G401.6 (cell line): ENCODE measurements at regions not wholly inside any gene's neighbourhood (a gene's known extent, or its start where the extent isn't known, plus 50 kb on each side); places are given as distances from the start of the nearest gene placed in this dataset.

Source experiments
- FAIRE-seq: peaks from 2 replicates; lab custom pipeline; 2012; peaks lifted over from hg19 to GRCh38; lab: Jason Lieb, UNC

DNA sequence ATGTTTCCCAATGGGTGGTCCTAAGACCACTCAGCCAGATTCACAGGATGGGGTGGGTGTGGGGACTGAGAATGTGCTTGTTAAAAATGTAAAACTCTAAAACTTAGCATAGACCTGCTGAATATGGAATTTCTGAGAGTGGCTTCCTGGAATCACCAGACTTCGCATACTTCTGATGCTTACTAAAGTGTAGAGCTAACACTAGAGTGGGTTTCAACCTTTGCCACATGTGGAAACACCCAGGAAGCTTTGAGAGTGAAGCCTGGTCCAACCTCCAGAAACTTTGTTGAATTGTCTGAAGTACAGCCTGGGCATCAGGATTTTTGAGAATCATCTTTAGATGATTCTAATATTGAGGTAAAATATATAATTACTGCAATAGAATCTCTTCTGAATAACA, 167.8 kb upstream of the EDNRA start:
- FAIRE-seq = no peak

DNA sequence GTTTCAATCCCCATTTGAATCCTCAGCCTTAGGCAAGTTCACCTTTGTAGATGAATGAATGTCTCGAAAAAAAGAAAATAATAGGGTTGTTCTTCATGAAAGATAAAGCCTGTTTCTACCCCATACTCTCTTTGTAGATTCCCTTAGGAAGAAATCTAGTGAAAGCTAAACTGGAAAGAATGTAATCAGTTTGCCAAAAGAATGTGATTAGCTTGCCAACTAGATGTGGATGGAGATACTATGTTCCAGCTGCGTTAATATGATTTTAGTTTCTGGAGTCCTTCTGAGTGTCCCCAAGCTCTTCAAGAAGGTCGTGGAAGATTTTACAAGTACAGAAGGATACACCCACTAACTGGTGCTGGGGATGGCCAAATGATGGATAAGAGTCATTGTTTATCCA, 162.3 kb upstream of the EDNRA start:
- FAIRE-seq = no peak

DNA sequence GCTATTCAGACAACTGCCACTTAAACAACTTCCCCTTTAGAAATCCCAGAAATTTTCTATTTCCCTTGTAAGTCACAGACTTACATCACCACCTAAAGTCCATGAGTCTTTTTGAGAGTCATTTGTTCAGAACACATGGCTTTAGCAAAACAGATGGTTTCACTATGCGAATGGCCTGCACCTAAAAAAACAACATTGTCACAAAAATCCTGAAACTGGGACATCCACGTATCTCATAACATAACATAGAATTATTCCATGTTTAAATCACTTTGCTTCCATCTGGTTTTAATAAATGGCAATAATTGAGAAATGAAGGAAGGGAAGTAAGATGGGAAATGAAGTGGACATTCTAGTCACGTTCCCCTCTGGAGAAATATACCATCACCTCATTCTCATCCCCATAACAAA, 155.3 kb upstream of the EDNRA start:
- FAIRE-seq = no peak

DNA sequence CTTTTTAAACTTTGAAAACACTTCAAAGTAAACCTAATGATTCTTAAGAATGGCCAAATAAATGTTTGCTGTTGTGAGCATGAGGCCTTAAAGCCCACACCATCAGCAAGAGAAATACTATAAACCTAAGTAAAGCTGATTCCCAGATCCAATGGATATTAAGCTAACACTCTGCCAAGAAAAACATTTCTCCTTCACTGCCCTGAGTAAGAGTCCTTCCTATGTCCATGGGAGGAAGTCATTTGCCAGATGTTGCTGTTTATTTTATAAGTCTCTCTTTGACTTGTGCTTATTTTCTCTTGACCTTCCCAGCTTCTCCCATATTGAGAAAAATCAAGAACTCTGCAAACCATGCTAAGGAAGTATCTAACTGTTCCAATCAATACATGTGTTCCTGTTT, 154.3 kb upstream of the EDNRA start:
- no peak for FAIRE-seq

DNA sequence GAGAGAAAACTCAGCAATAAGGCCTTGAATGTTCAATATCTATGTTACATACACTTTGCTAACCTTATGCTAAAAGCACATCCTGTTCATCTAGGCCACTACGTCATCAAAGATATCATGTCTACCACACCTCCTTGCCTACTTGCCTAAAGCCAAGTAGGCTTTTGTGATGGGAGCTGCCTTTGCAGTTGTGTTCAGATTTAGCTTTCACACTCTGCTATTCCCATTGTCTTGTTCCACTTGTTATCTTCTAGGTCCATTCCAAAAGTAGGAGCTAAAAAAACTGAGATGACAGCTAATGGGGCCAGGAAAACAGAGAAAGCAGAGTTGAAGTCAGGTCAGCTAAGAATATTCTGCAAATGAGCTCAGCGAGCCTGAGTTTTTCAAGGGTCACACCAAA, 153.6 kb upstream of the EDNRA start:
- no peak for FAIRE-seq

DNA sequence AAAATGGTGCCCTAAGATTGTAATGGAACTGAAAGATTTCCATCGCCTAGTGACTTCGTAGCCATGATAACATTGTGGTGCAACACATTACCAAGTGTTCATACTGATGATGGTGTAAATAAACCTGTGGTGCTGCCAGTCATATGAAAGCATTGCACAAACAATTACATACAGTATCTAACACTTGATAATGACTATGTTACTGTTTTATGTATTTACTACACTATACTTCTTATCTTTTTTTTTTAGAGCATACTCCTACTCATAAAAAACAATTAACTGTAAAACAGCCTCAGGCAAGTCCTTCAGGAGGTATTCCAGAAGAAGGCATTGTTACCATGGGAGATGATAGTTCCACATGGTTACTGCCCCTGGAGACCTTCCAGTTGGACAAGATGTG, 152.7 kb upstream of the EDNRA start:
- no peak for FAIRE-seq

DNA sequence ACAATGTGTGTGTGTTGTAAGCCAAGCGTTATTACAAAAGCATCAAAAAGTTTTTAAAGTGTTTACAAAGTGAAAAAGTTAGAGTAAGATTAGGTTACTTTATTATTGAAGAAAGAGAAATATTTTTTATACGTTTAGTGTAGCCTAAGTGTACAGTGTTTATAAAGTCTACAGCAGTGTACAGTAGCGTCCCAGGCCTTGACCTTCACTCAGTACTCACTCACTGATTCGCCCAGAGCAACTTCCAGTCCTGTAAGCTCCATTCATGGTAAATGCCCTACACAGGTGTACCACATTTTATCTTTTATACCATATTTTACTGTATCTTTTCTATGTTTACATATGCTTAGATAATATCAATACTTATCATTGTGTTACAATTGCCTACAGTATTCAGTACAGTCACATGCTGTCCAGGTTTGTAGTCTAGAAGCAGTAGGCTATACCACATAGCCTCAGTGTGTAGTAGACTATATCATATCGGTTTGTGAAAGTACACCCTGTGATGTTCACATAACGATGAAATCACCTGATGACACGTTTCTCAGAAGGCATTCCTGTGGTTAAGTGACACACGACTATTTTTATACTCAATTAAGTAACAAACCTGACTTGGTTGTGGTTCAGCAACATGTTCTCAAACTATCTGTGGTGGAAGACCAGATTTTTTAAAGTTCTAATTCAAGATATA, 152.0 kb upstream of the EDNRA start:
- FAIRE-seq = no peak

DNA sequence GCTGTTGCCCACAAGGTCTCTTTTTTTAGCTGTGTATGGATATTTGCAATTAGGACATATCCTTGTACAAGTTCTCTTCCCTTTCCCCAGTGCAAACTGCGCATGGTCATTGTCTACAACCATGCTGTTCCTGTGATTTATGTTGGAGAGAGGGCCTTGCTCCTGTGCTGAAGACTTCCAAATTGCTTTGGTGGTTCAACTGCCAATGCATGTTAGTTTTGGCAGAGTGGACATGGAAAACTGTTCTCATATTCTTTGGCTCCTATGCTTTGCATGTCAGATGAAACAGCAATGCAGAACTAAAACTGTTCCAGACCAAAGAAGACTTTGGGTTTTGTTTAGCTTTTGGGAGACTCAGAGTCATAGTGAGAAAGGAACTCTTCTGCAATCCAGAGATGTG, 148.8 kb upstream of the EDNRA start:
- no peak for FAIRE-seq

DNA sequence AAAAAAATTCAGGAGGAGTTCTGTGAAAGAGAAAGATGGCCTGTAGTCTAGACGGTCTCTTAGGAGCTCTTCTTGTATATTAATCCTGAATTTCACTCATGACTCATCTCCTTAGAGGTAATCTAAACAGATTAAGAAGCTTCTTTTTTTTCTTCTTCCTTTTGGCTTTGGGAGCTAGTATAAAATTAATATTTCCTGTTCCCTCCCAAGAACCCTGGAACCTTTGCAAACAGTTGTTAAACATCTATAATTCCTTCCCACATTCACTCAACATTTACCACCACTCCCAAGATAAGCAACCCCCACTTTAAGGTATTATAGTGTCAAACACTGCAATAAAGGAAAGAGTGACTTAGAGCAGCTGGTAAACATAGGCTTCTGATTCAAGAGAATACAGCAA, 146.4 kb upstream of the EDNRA start:
- FAIRE-seq = no peak

DNA sequence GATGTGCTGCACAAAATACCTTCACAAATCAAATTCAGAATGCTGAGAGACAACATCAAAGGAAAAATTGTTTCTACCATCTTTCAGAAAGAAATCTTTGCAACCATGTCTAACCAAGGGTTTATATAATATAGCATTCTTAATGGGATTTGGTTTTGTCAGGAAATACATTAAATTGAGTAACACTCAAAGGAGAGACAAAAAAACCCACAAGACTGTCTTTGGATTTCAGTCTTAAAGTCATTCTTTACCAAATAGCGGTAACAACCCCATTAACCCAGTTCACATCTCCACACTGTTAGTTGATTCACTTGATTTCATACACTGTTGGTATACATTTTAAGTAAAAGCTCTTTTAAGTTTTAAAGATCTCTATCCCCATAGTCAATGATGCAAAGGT, 145.7 kb upstream of the EDNRA start:
- no peak for FAIRE-seq

DNA sequence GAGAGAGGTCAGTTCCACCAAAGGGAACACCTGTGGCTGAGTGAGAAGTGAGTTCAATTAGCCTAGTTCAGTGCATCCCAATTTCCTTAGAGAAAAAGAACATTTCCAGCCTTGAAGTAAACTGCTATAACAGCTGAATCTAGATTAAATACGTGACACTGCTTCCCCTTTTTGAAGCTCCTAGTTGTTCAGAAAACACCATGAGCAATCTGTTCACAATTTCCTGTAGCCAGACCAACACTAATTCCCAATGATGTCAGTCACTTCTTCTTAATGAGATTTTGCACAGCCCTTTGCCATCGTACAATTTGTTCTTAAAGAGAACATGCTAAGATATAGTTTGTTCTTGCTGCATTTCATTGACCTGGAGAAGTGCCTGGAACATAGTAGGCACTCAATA, 144.6 kb upstream of the EDNRA start:
- FAIRE-seq = no peak

DNA sequence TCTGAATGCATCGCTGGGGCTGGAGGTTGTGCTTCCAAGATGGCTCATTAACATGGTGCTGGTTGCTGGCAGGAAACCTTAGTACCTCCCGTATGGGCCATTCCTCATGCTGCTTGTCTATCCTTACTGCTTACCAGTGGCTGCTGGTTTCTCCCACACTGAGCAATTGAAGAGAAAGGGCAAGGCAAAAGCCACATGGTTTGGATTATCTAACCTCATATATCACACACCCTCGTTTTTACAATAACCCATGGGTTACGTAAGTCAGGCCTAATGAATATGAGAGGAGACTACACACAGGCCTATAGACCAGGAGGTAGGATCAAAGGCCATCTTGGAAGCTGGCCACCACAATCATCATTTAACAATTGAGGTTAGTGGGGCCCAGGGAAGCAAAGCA, 141.8 kb upstream of the EDNRA start:
- no peak for FAIRE-seq

DNA sequence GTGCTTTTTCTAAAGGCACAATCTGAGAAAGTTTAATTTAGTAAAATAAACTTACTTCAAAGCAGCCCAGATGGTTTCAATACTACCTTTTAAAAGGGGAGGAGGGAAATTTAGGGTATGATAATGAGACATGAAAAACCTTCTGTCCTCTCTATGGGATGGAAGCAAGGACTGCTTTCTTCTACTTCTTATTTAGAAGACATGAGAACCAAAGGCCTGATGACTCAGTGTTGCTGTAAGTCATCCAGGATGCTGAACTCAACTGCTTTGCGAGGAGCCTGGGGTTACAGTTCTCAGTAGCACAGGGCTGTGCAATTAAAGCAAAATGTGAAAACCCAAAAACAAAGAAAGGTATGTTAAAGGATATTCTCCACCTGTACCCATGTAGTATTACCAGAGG, 140.8 kb upstream of the EDNRA start:
- FAIRE-seq = no peak

DNA sequence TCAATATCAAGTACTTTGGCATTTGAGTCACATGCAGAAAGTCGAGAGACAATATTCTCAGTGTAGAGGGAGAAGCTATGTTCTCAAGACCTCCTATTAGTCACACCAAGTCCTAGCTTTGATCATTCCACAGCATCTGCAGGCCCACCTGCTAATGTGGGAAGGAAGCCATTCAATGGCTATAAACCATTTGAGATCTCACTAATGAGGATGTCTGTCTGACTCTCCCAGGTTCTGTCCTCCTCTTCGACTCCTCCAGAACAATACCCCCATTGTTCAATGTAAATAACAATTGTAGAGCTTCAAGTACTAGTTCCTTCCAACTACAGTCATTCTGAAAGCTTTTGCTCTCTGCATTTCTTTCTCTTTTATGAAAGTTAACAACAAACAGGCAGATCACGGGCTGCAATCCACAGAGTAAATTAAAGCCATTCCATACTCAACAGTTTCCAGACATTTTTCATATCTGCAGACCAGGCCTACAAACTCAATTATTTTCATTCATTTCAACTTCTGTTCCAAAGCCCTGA, 140.2 kb upstream of the EDNRA start:
- FAIRE-seq = no peak

DNA sequence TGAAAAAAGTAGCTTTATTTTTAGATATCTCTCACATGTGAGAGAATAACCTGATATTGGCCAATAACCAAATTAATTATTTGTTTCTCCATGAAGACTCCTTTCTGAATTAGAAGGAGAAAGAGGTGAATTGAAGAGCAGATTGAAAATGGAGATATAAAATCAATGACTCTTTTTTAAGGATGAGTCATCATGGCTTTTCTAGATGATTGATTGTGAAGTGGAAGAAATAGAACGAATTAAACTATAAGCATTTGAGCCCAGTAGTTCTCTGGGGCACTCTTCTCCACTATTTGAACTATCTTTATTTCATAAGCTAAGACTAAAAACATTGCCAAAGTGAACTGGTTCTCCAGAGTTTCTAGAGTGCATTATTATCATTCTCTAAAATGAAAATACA, 137.2 kb upstream of the EDNRA start:
- no peak for FAIRE-seq

DNA sequence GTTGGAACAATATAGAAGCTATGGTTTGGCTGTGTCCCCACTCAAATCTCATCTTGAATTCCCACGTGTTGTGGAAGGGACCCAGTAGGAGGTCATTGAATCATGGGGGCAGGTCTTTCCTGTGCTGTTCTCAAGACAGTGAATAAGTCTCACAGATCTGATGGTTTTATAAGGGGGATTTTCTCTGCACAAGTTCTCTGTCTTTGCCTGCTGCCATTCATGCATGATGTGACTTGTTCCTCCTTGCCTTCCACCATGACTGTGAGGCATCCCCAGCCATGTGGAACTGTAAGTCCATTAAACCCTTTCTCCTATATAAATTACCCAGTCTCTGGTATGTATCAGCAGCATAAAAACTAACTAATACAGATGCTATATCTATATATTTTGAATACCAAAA, 135.2 kb upstream of the EDNRA start:
- no peak for FAIRE-seq

DNA sequence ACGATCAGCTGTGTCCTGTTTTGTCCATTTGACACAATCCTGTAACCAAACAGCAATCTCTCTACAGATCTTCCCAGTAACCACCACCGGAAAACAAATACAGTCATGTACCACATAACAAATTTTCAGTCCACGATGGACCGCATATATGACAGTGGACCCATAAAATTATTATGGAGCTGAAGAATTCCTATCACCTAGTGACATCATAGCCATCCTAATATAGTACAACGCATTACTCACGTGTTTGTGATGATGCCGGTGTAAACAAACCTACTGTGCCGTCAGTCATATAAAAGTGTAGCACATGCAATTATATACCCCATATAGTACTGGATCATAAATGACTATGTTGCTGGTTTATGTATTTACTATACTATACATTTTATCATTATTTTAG, 133.7 kb upstream of the EDNRA start:
- no peak for FAIRE-seq

DNA sequence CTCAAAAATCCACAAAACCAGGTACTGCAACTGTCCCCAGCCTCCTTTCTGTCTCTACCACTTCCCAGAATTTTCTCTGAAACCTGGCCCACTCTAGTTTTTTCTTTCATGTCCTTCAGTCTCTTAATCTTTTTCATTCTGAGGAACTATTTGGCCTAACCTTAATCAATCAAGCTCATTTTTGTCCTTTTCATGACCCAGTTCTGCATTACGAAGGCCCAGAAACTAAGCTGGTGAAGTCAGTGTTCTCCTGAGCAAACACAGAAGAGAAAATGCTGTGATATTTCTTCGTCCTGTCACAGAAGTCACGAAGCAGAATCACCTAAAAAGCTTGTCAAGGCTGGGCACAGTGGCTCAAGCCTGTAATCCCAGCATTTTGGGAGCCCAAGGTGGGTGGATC, 131.7 kb upstream of the EDNRA start:
- FAIRE-seq = no peak

DNA sequence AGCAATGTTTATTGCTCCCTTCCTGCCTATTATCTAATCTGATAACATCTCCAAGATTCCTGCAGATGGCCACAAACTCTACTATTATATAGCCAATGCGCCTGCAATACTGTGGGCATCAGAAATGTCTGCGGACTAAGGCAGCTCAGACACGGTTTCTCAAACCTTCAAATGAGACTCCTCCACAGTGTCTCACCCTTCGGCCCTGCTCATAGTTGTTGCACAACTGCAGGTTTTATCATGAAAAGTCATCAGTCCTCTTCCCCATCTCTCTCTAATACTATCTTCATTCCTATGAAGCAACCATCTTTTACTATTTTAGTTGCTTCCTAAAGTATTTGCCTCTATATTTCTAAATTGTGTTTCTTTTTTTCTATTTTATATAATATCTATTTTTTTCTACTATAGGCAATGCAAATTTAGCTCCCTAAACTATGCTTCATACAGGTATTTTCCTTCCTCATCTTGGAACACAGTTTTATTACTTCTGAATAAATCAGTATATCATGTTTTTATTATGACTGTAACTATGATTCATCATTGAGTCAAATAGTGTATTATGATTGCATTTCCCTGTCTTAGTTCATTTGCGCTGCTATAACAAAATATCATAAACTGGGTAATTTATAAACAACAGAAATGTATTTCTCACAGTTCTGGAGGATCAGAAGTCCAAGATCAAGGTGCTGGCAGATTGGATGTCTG, 129.7 kb upstream of the EDNRA start:
- no peak for FAIRE-seq

DNA sequence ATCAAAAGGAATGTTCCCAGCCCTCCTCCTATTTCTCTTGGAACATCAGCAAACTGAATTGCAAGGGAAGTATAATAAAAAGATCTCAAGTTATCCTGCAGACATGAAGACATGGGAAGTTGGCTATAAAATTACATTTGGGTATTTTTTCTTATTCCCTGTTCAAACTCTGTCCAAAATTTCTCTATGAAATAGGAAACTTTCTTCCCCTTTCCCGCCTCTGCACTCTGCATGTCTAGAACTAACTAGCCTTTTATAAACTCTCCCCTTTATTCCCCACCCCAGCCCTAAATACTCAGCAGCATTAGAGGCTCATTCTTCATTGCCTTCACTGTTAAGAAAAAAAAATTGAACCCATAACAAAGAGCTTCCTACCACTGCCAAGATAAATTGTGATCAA, 126.7 kb upstream of the EDNRA start:
- no peak for FAIRE-seq

DNA sequence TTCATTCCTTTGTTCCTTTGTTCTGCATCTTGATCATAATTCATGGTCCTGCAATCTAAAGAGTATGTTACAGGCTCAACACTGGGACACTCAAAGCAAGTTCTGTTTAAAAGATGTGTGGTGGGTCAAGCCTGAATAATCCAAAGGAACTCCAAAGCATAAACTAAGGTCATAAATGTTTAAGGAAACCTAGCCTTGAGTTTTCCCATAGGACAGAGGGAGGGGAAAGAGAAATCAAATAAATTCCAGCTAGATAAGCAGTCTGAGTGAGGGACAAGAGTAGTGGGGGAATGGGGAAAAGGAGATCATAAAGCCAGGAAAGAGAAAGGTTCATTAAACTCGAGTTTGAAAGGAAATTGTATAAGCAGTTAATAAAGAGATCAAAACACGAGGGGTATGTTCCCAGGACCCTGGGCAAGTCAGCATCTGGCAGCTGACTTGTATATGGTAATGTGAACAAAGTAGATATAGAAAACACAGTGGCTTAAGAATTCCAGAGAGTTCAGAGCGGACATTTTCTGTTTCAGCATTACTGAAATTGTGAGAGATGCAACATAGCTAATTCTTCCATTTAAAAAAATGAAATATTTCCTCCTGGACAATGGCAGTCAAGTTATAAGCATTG, 125.8 kb upstream of the EDNRA start:
- FAIRE-seq = no peak

DNA sequence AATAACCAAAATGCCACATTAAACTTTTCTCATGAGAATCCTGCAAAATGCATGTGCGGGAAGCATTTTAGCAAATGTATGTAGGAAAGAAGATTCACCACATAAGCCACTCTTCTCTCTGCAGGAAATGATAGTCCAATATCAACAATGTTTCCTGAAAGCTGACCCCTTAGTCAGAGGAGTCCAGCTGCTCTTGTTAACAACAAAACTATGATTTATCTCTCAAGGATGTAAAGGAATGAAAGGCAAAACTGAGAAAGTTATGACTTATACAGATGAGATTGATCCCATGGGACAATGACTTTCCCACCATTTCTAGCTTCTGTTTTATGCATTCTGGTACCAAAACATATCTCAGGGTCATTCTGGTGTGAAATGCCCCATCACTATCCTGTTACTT, 125.0 kb upstream of the EDNRA start:
- FAIRE-seq = no peak

DNA sequence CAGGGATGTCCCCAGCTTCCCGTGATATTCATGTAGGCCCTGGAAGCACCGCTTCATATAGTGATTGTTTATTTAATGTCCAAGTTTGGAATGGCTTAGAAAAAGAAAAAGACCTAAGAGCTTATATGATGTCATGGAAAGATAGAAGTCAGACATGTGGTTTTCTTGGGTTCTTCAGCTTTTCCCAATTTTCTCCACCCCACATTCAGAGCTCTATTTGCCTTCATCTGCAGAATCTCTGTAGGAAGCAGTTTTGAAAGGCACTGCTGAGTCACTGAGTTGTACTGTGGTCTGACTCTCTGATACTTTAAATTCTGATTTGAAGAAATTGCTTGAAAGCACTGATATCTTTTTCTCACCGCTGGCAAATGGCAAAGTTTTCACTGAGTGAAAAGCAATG, 120.6 kb upstream of the EDNRA start:
- FAIRE-seq = no peak

DNA sequence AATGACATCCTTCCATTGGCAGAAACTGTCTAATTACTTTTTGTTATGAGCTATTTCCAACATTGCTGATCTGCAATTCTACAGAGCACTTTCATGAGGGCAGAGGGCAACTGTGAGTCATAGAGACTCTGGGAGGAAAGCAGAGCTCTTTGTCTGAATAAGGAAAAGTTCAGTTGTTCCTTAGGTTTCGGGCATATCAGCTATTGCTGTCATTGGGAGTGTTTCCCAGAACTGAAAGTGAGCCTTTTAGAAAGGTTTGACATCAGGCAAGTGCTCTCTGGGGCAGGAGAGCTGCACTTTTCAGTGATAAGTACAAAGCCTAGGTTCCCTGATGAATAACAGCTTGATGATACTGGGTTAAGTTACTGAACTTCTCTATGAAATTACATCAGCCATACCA, 119.2 kb upstream of the EDNRA start:
- no peak for FAIRE-seq
